PFSK-1 (cell line): ENCODE measurements at regions not wholly inside any gene's neighbourhood (a gene's known extent, or its start where the extent isn't known, plus 50 kb on each side); places are given as distances from the start of the nearest gene placed in this dataset.

Source experiments
- FOXP2 ChIP-seq: optimal IDR thresholded peaks from 2 replicates; pipeline ENCODE3; 2011; ENCODE audit warnings: borderline replicate concordance, control low read depth, inconsistent platforms; ENCODE audit not compliant: insufficient read depth; ENCODE audit errors: extremely low read length, extremely low read depth
- POLR2AphosphoS5 ChIP-seq: IDR thresholded peaks from 2 replicates; pipeline ENCODE4 v1.6.1; 2012; ENCODE audit warnings: low read depth, mild to moderate bottlenecking, control low read depth, low read length, moderate library complexity
- REST ChIP-seq, 2 experiments: IDR thresholded peaks; 2 replicates each; pipeline versions ENCODE4 v1.6.1 to v1.8.0; 2011 to 2012; ENCODE audit warnings: low read depth in 2 of 2, low read length in 2 of 2, control low read depth in 1 of 2, inconsistent platforms in 1 of 2, mild to moderate bottlenecking in 1 of 2, moderate library complexity in 1 of 2; ENCODE audit not compliant: insufficient read depth in 1 of 2
- SIN3A ChIP-seq: IDR thresholded peaks from 2 replicates; pipeline ENCODE4 v1.6.1; 2012; ENCODE audit warnings: mild to moderate bottlenecking, low read length, moderate library complexity, borderline replicate concordance; ENCODE audit not compliant: insufficient read depth
- TAF1 ChIP-seq: IDR thresholded peaks from 2 replicates; pipeline ENCODE4 v1.6.1; 2012; ENCODE audit warnings: low read length, control low read depth, borderline replicate concordance; ENCODE audit not compliant: insufficient read depth

- TF ChIP-seq SIN3A (no peak), TAF1 (no peak), FOXP2 (no peak), POLR2AphosphoS5 (no peak), REST (IDR thresholded peaks at IDR 0.05; ENCODE audit: insufficient read depth in 1 of 2, low read depth in 2 of 2, low read length in 2 of 2) (no peak)
These were observed 215.5 kb downstream of the C12orf50 start for GRCh38 chr12:87813476-87814234.

- TF ChIP-seq POLR2AphosphoS5 (no peak), REST (IDR thresholded peaks at IDR 0.05; ENCODE audit: insufficient read depth in 1 of 2, low read depth in 2 of 2, low read length in 2 of 2) (no peak)
These were observed 216.5 kb downstream of the C12orf50 start for GRCh38 chr12:87812681-87813080.

- no peak for TF ChIP-seq TAF1
- TF ChIP-seq POLR2AphosphoS5: no peak
- TF ChIP-seq SIN3A: no peak
- TF ChIP-seq REST (IDR thresholded peaks at IDR 0.05; ENCODE audit: insufficient read depth in 1 of 2, low read depth in 2 of 2, low read length in 2 of 2): no peak
- no peak for TF ChIP-seq FOXP2
These were observed 217.2 kb downstream of the C12orf50 start for GRCh38 chr12:87812030-87812429.

- TF ChIP-seq POLR2AphosphoS5: no peak
- TF ChIP-seq SIN3A: no peak
- no peak for TF ChIP-seq REST (IDR thresholded peaks at IDR 0.05; ENCODE audit: insufficient read depth in 1 of 2, low read depth in 2 of 2, low read length in 2 of 2)
- no peak for TF ChIP-seq FOXP2
- TF ChIP-seq TAF1: no peak
These were observed 219.3 kb downstream of the C12orf50 start for GRCh38 chr12:87809916-87810315.

GRCh38 chr12:87807086-87807485 is 222.1 kb downstream of the C12orf50 start:
- TF ChIP-seq TAF1 (no peak), FOXP2 (no peak), POLR2AphosphoS5 (no peak), REST (IDR thresholded peaks at IDR 0.05; ENCODE audit: insufficient read depth in 1 of 2, low read depth in 2 of 2, low read length in 2 of 2) (no peak), SIN3A (no peak)
